CD4-positive, alpha-beta T cell (primary cell): ENCODE measurements at regions not wholly inside any gene's neighbourhood (a gene's known extent, or its start where the extent isn't known, plus 50 kb on each side); places are given as distances from the start of the nearest gene placed in this dataset.

Source experiments
- ATAC-seq: fragments of 200-7000 bp; cut with Tn5 transposase; one replicate; pipeline ENCODE4 v1.10.0; 2022; ENCODE audit warnings: mild to moderate bottlenecking; ENCODE audit not compliant: poor library complexity
- CTCF ChIA-PET: fragments of 350-600 bp; sonication (Branson Sonifier 250); formaldehyde crosslinking; loops from one replicate; lab custom pipeline; 2021; ENCODE audit warnings: antibody characterized with exemption, inconsistent platforms; lab: Charles Lee
- POLR2A ChIA-PET: fragments of 350-600 bp; sonication (Branson Sonifier 250); formaldehyde crosslinking; loops from one replicate; lab custom pipeline; 2021; ENCODE audit warnings: antibody characterized with exemption, inconsistent platforms; lab: Charles Lee
- DNase-seq, 14 experiments: peaks; one replicate each; pipeline ENCODE4 v3.0.0-alpha.2; 2013 to 2020; ENCODE audit warnings: mixed read lengths in 2 of 14
- H3K27ac ChIP-seq, 2 donors: one replicate each; pipeline versions ENCODE4 v1.5.1 to v1.7.0; 2013; ENCODE audit warnings: low read length in 2 of 2, low read depth in 1 of 2, mild to moderate bottlenecking in 1 of 2
- H3K27me3 ChIP-seq, 2 experiments: 1 replicate in 1 of 2; 2 replicates in 1 of 2; pipeline versions ENCODE4 v1.6.1 to v1.7.0; 2013; ENCODE audit warnings: low read length in 2 of 2, control low read depth in 1 of 2, mild to moderate bottlenecking in 1 of 2, moderate library complexity in 1 of 2; ENCODE audit not compliant: insufficient read depth in 2 of 2, control insufficient read depth in 1 of 2
- H3K36me3 ChIP-seq: one replicate; pipeline ENCODE4 v1.6.1; 2013; ENCODE audit warnings: low read length, control low read depth; ENCODE audit not compliant: insufficient read depth
- H3K4me1 ChIP-seq: one replicate; pipeline ENCODE4 v1.6.1; 2013; ENCODE audit warnings: low read length, control low read depth; ENCODE audit not compliant: insufficient read depth
- H3K4me3 ChIP-seq: one replicate; pipeline ENCODE4 v1.5.1; 2013; ENCODE audit warnings: mild to moderate bottlenecking, low read length, moderate library complexity
- H3K9me3 ChIP-seq, 2 experiments: 1 replicate in 1 of 2; 2 replicates in 1 of 2; pipeline versions ENCODE4 v1.6.1 to v1.7.0; 2013; ENCODE audit warnings: low read length in 2 of 2, mild to moderate bottlenecking in 2 of 2, control low read depth in 1 of 2, moderate library complexity in 1 of 2; ENCODE audit not compliant: control insufficient read depth in 1 of 2, insufficient read depth in 1 of 2
- H3K27ac Mint-ChIP-seq: one replicate; pipeline ENCODE4 v1.8.0; 2020; ENCODE audit warnings: mixed read lengths
- H3K27me3 Mint-ChIP-seq: one replicate; pipeline ENCODE4 v1.8.0; 2021; ENCODE audit warnings: mixed read lengths
- H3K36me3 Mint-ChIP-seq: one replicate; pipeline ENCODE4 v1.8.0; 2021; ENCODE audit warnings: low read depth, mixed read lengths
- H3K4me1 Mint-ChIP-seq: one replicate; pipeline ENCODE4 v1.8.0; 2021; ENCODE audit warnings: low read depth, mixed read lengths
- H3K4me3 Mint-ChIP-seq: one replicate; pipeline ENCODE4 v1.8.0; 2020; ENCODE audit warnings: mild to moderate bottlenecking, mixed read lengths
- H3K9me3 Mint-ChIP-seq: one replicate; pipeline ENCODE4 v1.8.0; 2020; ENCODE audit warnings: mixed read lengths
- CTCF ChIP-seq: fragments of 200-600 bp; IDR thresholded peaks from one replicate; pipeline ENCODE4 v1.8.0; 2022; ENCODE audit warnings: antibody characterized with exemption, mild to moderate bottlenecking
- intact Hi-C, 2 experiments: fragments of 100-400 bp; cut with DNase I in 1 of 2; cut with micrococcal nuclease in 1 of 2; formaldehyde crosslinking; loops; one replicate each; pipeline versions ENCODE4 v1.15.1 to v1.9.0; 2023 to 2025; cut with DNase I, micrococcal nuclease

GRCh38 chr22:49142296-49142695, 685.4 kb downstream of the BRD1 start:
- no peak for TF ChIP-seq CTCF
- intact Hi-C loops = no loop called here
- H3K36me3 Mint-ChIP-seq = no peaks in the 10 kb centered on the region
- CTCF ChIA-PET = no interaction called here
- H3K9me3 Mint-ChIP-seq = no peaks in the 10 kb centered on the region
- Histone ChIP-seq H3K36me3 (no peaks in the 10 kb centered on the region), H3K4me3 (no peak overlapping the region), H3K27ac (no peak overlapping the region), H3K27me3 (peaks cover 0 to 6% of the 10 kb centered on the region in 2 experiments), H3K9me3 (peaks cover 0 to 7% of the 10 kb centered on the region in 2 experiments), H3K4me1 (no peaks in the 10 kb centered on the region)
- no peak overlapping the region for H3K4me3 Mint-ChIP-seq
- DNase-seq (no peak), ATAC-seq (no peak)
- H3K27me3 Mint-ChIP-seq = peaks cover 42% of the 10 kb centered on the region
- H3K4me1 Mint-ChIP-seq = no peaks in the 10 kb centered on the region
- H3K27ac Mint-ChIP-seq = no peak overlapping the region
- POLR2A ChIA-PET = no interaction called here

GRCh38 chr22:49141761-49142160, 685.9 kb downstream of the BRD1 start:
- H3K27ac Mint-ChIP-seq = no peak overlapping the region
- Histone ChIP-seq H3K27ac (no peak overlapping the region), H3K36me3 (no peaks in the 10 kb centered on the region), H3K4me3 (no peak overlapping the region), H3K27me3 (peaks cover 0 to 6% of the 10 kb centered on the region in 2 experiments), H3K4me1 (no peaks in the 10 kb centered on the region), H3K9me3 (peaks cover 0 to 10% of the 10 kb centered on the region in 2 experiments)
- TF ChIP-seq CTCF = no peak
- H3K36me3 Mint-ChIP-seq = no peaks in the 10 kb centered on the region
- H3K4me1 Mint-ChIP-seq = no peaks in the 10 kb centered on the region
- ATAC-seq (no peak), DNase-seq (no peak)
- CTCF ChIA-PET = no interaction called here
- intact Hi-C loops = no loop called here
- POLR2A ChIA-PET = no interaction called here
- H3K9me3 Mint-ChIP-seq = no peaks in the 10 kb centered on the region
- H3K27me3 Mint-ChIP-seq = peaks cover 43% of the 10 kb centered on the region
- H3K4me3 Mint-ChIP-seq = no peak overlapping the region

- DNase-seq (no peak), ATAC-seq (no peak)
- intact Hi-C loops = no loop called here
- Mint-ChIP-seq H3K4me3 (no peak overlapping the region), H3K9me3 (no peaks in the 10 kb centered on the region), H3K36me3 (no peaks in the 10 kb centered on the region), H3K4me1 (no peaks in the 10 kb centered on the region), H3K27ac (no peak overlapping the region), H3K27me3 (peaks cover 50% of the 10 kb centered on the region)
- no peak overlapping the region for H3K27ac ChIP-seq
- H3K4me3 ChIP-seq = no peak overlapping the region
- H3K27me3 ChIP-seq = peaks cover 0 to 6% of the 10 kb centered on the region in 2 experiments
- H3K9me3 ChIP-seq = peaks cover 0 to 10% of the 10 kb centered on the region in 2 experiments
- no peak for TF ChIP-seq CTCF
- no peaks in the 10 kb centered on the region for H3K36me3 ChIP-seq
- ChIA-PET CTCF (no interaction called here), POLR2A (no interaction called here)
- H3K4me1 ChIP-seq = no peaks in the 10 kb centered on the region
Observed at GRCh38 chr22:49140911-49141665, 686.6 kb downstream of the BRD1 start.
